A673 (cell line): ENCODE measurements at regions not wholly inside any gene's neighbourhood (a gene's known extent, or its start where the extent isn't known, plus 50 kb on each side); places are given as distances from the start of the nearest gene placed in this dataset.

Source experiments
- CTCF ChIP-seq: fragments of 300-800, 200-600 bp; sonication (generic); conservative IDR thresholded peaks from 2 replicates; pipeline ENCODE4 v1.5.1; 2017; ENCODE audit warnings: low read depth, mild to moderate bottlenecking, antibody characterized with exemption, low read length, moderate library complexity, mixed read lengths
- EZH2 ChIP-seq: fragments of 200-600 bp; sonication (generic); IDR thresholded peaks from 2 replicates; pipeline ENCODE4 v1.6.1; 2017; ENCODE audit warnings: borderline replicate concordance, low read depth, mild to moderate bottlenecking, mixed read lengths, antibody characterized with exemption, low read length; ENCODE audit not compliant: poor library complexity, severe bottlenecking

DNA sequence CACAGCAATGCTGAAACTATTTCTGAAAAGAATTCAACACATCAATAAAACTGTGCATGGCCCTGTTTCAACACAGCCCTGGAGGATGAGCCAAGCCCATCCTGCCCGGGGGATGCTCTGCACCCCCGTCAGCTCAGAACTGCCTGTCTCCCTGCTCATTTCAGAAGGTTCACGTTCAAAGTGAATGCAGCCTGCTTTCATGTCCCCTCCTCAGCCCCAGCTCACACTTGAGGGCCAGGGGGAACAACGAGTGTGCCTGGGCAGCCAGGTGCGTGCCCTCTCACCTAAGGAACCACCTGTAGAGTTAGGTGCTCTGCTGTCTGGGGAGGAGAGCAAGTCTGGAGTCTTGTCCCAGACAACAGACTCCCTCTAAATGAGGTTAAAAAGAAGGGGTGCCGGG, 348.5 kb upstream of the IRX2 start:
- TF ChIP-seq CTCF (no peak), EZH2 (no peak)
